Loucy (cell line): ENCODE measurements at regions not wholly inside any gene's neighbourhood (a gene's known extent, or its start where the extent isn't known, plus 50 kb on each side); places are given as distances from the start of the nearest gene placed in this dataset.

ENCODE experiments used
- H2AFZ ChIP-seq: fragments of 200-600 bp; sonication (generic); 2 replicates; pipeline ENCODE4 v1.6.0; 2016; ENCODE audit warnings: antibody characterized with exemption, mild to moderate bottlenecking, low read length, moderate library complexity
- H3F3A ChIP-seq: fragments of 200-600 bp; 2 replicates; pipeline ENCODE4 v1.6.0; 2016; ENCODE audit warnings: antibody characterized with exemption, low read depth, mild to moderate bottlenecking
- H3K27me3 ChIP-seq: fragments of 200-600 bp; sonication (generic); 2 replicates; pipeline ENCODE4 v1.6.1; 2014; ENCODE audit warnings: low read length, mild to moderate bottlenecking; ENCODE audit not compliant: insufficient read depth, poor library complexity, severe bottlenecking
- H3K36me3 ChIP-seq: fragments of 200-600 bp; sonication (generic); 2 replicates; pipeline ENCODE4 v1.6.1; 2016; ENCODE audit warnings: low read length; ENCODE audit not compliant: insufficient read depth
- H3K4me1 ChIP-seq: fragments of 200-600 bp; sonication (generic); 2 replicates; pipeline ENCODE4 v1.5.1; 2014; ENCODE audit warnings: low read length, mild to moderate bottlenecking; ENCODE audit not compliant: insufficient read depth, poor library complexity, severe bottlenecking
- H3K4me2 ChIP-seq: fragments of 200-600 bp; sonication (generic); 2 replicates; pipeline ENCODE4 v1.6.0; 2014; ENCODE audit warnings: antibody characterized with exemption, low read length, low read depth, mild to moderate bottlenecking; ENCODE audit not compliant: poor library complexity, severe bottlenecking
- H3K4me3 ChIP-seq: fragments of 200-600 bp; sonication (generic); 2 replicates; pipeline ENCODE4 v1.5.1; 2014; ENCODE audit warnings: low read length, mild to moderate bottlenecking, mixed read lengths; ENCODE audit not compliant: poor library complexity, severe bottlenecking
- H3K79me2 ChIP-seq: fragments of 200-600 bp; sonication (generic); 2 replicates; pipeline ENCODE4 v1.6.1; 2014; ENCODE audit warnings: low read length; ENCODE audit not compliant: insufficient read depth
- H3K9ac ChIP-seq: fragments of 200-600 bp; sonication (generic); 2 replicates; pipeline ENCODE4 v1.6.0; 2014; ENCODE audit warnings: mild to moderate bottlenecking, low read depth, low read length, moderate library complexity; ENCODE audit not compliant: poor library complexity, severe bottlenecking
- H3K9me2 ChIP-seq: fragments of 200-600 bp; sonication (generic); replicated peaks from 2 replicates; pipeline ENCODE4 v1.6.1; 2016; ENCODE audit warnings: low read depth, low read length, mixed read lengths
- H3K9me3 ChIP-seq: fragments of 200-600 bp; sonication (generic); 2 replicates; pipeline ENCODE4 v1.6.1; 2014; ENCODE audit warnings: mild to moderate bottlenecking, antibody characterized with exemption, low read length, low read depth; ENCODE audit not compliant: insufficient read depth
- H4K20me1 ChIP-seq: fragments of 200-600 bp; sonication (generic); 2 replicates; pipeline ENCODE4 v1.6.0; 2014; ENCODE audit warnings: antibody characterized with exemption, low read length, mild to moderate bottlenecking; ENCODE audit not compliant: insufficient read depth, poor library complexity, severe bottlenecking
- CTCF ChIP-seq: fragments of 200-600 bp; sonication (generic); conservative IDR thresholded peaks from 2 replicates; pipeline ENCODE4 v1.5.1; 2014; ENCODE audit warnings: mild to moderate bottlenecking, antibody characterized with exemption, low read length
- EZH2phosphoT487 ChIP-seq: fragments of 200-600 bp; IDR thresholded peaks from 2 replicates; pipeline ENCODE4 v1.6.1; 2018; ENCODE audit warnings: antibody characterized with exemption, mild to moderate bottlenecking, moderate library complexity, borderline replicate concordance

GRCh38 chr2:191497822-191498221, 180.1 kb upstream of the NABP1 start:
- no peaks in the 10 kb centered on the region for H3K9me2 ChIP-seq
- H3K4me3 ChIP-seq: no peak overlapping the region
- no peak for TF ChIP-seq CTCF
- no peak for TF ChIP-seq EZH2phosphoT487
- H3K27me3 ChIP-seq: no peaks in the 10 kb centered on the region
- H3K4me2 ChIP-seq: no peak overlapping the region
- H3K4me1 ChIP-seq: no peaks in the 10 kb centered on the region
- H3K36me3 ChIP-seq: no peaks in the 10 kb centered on the region
- no peaks in the 10 kb centered on the region for H4K20me1 ChIP-seq
- H3F3A ChIP-seq: no peaks in the 10 kb centered on the region
- no peaks in the 10 kb centered on the region for H3K9me3 ChIP-seq
- no peak overlapping the region for H3K9ac ChIP-seq
- no peak overlapping the region for H2AFZ ChIP-seq
- H3K79me2 ChIP-seq: no peaks in the 10 kb centered on the region

GRCh38 chr2:191499050-191499449, 178.9 kb upstream of the NABP1 start:
- Histone ChIP-seq H3K4me3 (no peak overlapping the region), H3K4me2 (no peak overlapping the region), H3K9me2 (no peaks in the 10 kb centered on the region), H3K79me2 (no peaks in the 10 kb centered on the region), H2AFZ (no peak overlapping the region), H3K9me3 (no peaks in the 10 kb centered on the region), H3K36me3 (no peaks in the 10 kb centered on the region), H3K4me1 (no peaks in the 10 kb centered on the region), H3K27me3 (no peaks in the 10 kb centered on the region), H3K9ac (no peak overlapping the region), H4K20me1 (no peaks in the 10 kb centered on the region), H3F3A (no peaks in the 10 kb centered on the region)
- TF ChIP-seq EZH2phosphoT487 (no peak), CTCF (no peak)

GRCh38 chr2:191499874-191500565, 177.9 kb upstream of the NABP1 start:
- Histone ChIP-seq H3K9me3 (no peaks in the 10 kb centered on the region), H3K4me2 (no peak overlapping the region), H2AFZ (no peak overlapping the region), H3F3A (no peaks in the 10 kb centered on the region), H4K20me1 (no peaks in the 10 kb centered on the region), H3K9me2 (no peaks in the 10 kb centered on the region), H3K27me3 (no peaks in the 10 kb centered on the region), H3K79me2 (no peaks in the 10 kb centered on the region), H3K9ac (no peak overlapping the region), H3K36me3 (no peaks in the 10 kb centered on the region), H3K4me3 (no peak overlapping the region), H3K4me1 (no peaks in the 10 kb centered on the region)
- TF ChIP-seq CTCF (no peak), EZH2phosphoT487 (no peak)
